Spinal cord (tissue), 9 donors: ENCODE measurements at regions not wholly inside any gene's neighbourhood (a gene's known extent, or its start where the extent isn't known, plus 50 kb on each side); places are given as distances from the start of the nearest gene placed in this dataset.

ENCODE experiments used
- DNase-seq, 6 donors: peaks; one replicate each; pipeline versions ENCODE4 v3.0.0 to v3.0.0-alpha.2; 2013 to 2015; ENCODE audit warnings: low spot score in 6 of 6, low read depth in 4 of 6
- H3K27ac ChIP-seq: one replicate; pipeline ENCODE4 v1.5.1; 2013; ENCODE audit warnings: low read depth, low read length, control low read depth
- H3K27me3 ChIP-seq: one replicate; pipeline ENCODE4 v1.6.1; 2013; ENCODE audit warnings: low read length; ENCODE audit not compliant: control insufficient read depth, insufficient read depth
- H3K36me3 ChIP-seq: one replicate; pipeline ENCODE4 v1.6.1; 2013; ENCODE audit warnings: low read length; ENCODE audit not compliant: control insufficient read depth, insufficient read depth
- H3K4me1 ChIP-seq: one replicate; pipeline ENCODE4 v1.6.1; 2013; ENCODE audit warnings: low read length; ENCODE audit not compliant: control insufficient read depth, insufficient read depth
- H3K4me3 ChIP-seq: one replicate; pipeline ENCODE4 v1.5.1; 2013; ENCODE audit warnings: low read depth, low read length, control low read depth
- H3K9me3 ChIP-seq: one replicate; pipeline ENCODE4 v1.6.1; 2013; ENCODE audit warnings: low read length; ENCODE audit not compliant: control insufficient read depth, insufficient read depth
- WGBS: methylation state at CpG from one replicate; pipeline ENCODE4 v1.1.5; 2013; ENCODE audit warnings: missing lambda C conversion rate; ENCODE audit not compliant: insufficient coverage; 5-methylcytosine and 5-hydroxymethylcytosine counted together
- donor health status: healthy.

DNA sequence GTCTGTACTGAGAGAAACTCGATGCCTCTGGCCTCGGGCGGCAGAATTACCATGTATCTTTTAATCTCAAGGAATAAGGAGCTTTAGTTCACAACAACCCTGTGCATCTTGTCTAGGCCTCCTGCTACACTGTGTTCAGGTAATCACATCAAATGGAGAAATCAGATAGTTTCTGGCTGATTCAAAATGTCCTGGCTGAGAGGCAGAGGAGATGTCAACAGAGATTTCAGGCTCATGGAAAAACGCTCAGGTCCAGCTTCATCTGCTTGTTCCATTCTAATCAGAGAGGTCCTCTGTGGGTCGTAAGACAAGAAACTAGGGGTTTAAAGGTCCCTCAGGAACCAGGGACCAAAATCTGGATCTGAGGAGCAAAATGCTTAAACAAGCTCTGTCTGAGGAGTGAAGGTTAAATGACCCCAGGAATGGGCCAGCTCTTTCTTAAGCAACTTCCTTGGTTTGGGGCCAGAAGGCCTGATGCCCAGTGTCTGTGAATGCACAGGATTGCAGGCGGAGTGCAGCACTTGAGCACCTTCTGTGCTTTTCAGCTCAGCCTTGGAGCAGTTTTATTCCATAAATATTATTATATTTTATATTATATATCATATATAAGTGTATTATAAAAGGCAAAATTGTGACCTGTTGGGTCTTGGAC lies 170.2 kb upstream of the PRICKLE1 start:
- WGBS = 75% methylated on average over 2 of the region's 6 CpGs
- no peaks in the 10 kb centered on the region for H3K4me1 ChIP-seq
- H3K4me3 ChIP-seq = no peak overlapping the region
- H3K9me3 ChIP-seq = no peaks in the 10 kb centered on the region
- no peaks in the 10 kb centered on the region for H3K27me3 ChIP-seq
- no peak overlapping the region for H3K27ac ChIP-seq
- no peaks in the 10 kb centered on the region for H3K36me3 ChIP-seq
- DNase-seq = peak in 2 of 6 donors; percentile 22 to 59

DNA sequence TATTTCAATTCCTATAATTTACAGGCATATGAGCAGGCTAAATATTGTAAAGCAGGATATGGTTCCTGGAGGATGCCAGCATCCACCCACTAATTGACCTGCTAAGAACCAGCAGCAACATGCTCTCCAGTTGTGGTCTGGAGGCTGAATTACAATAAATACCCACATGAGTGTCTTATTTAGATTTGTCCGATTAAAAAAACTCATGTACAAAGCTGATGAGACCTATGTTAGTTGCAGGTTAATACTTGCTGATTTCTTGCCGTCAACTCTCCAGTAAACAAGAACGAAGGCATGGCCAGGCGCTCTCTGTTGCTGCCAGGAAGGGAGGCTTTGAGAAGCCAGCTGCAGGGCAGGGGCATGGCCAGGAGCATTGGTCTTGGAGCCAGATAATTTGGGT lies 169.3 kb upstream of the PRICKLE1 start:
- H3K27ac ChIP-seq = no peak overlapping the region

DNA sequence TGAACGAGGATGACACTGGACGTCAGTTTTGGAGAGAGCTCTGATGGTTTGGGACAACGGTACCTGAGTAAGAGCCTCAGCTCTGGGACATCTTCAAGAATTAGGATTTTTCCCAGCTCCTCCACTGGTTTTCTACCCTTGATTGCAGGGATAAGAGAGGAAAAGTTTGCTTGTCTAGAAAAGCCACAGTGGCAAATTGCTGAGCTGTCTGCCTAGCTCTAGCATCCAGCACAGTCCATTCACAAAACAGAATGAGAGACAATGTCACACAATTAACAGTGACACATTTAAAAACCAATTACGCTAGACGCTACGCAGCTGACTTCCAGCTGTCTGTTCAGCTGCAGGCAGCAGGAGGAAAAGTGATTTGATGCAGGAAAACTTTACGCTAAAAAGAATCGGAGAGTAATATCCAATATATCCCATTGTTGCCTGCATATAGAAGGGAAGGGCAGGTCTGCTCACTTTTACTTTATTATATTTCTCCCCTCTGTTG lies 168.1 kb upstream of the PRICKLE1 start:
- H3K27ac ChIP-seq = no peak overlapping the region
- no peak overlapping the region for H3K4me3 ChIP-seq
- DNase-seq = peak in 3 of 6 donors; percentile 17 to 78 (median 53)
- H3K36me3 ChIP-seq = no peaks in the 10 kb centered on the region
- no peaks in the 10 kb centered on the region for H3K27me3 ChIP-seq
- H3K4me1 ChIP-seq = no peaks in the 10 kb centered on the region
- no peaks in the 10 kb centered on the region for H3K9me3 ChIP-seq
- WGBS = 20% methylated on average over 1 of the region's 8 CpGs

More for the DNA sequence above, 169.3 kb upstream of the PRICKLE1 start:
- Histone ChIP-seq H3K4me3 (no peak overlapping the region), H3K9me3 (no peaks in the 10 kb centered on the region), H3K36me3 (no peaks in the 10 kb centered on the region), H3K4me1 (no peaks in the 10 kb centered on the region), H3K27me3 (no peaks in the 10 kb centered on the region)
- WGBS = 92% methylated on average over 3 of the region's 4 CpGs
- no peak for DNase-seq

DNA sequence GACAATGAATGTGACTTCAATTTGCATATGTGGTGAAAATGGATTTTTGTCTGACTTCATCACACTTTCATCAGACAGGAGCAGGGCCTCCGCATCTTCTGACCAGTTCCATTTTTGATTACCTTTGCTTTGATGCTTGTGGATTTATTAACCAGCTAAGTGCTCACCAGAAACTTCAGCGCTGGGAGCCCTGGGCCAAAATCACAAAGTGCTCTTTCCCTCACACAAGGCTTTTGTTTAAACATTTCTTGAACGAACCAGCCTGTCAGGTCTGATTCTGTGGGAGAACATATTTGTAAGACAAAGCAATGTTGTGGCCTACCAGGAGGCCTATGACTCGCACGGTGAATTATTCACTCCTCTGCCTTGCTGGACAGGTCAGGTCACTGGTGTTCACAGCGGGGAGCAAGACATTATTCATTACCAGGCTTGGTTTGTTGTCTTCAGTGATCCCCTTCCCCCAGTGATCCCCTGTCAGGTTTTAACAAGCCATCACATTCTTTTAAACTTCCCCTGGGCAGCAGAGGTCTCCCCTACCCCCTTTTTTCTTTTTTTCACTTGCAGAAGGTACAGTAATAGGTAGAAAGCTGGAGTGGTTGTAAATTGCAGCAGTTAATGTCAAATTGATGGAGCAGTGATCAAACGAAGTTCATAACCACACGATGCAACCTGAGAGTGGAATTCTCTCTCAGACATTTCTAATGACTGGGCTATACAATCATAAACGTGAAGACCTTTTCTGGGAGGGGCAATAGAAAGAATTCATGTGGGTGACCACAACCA lies 167.5 kb upstream of the PRICKLE1 start:
- Histone ChIP-seq H3K4me3 (no peak overlapping the region), H3K9me3 (no peaks in the 10 kb centered on the region)
- WGBS = 27% methylated on average over 6 of the region's 9 CpGs

DNA sequence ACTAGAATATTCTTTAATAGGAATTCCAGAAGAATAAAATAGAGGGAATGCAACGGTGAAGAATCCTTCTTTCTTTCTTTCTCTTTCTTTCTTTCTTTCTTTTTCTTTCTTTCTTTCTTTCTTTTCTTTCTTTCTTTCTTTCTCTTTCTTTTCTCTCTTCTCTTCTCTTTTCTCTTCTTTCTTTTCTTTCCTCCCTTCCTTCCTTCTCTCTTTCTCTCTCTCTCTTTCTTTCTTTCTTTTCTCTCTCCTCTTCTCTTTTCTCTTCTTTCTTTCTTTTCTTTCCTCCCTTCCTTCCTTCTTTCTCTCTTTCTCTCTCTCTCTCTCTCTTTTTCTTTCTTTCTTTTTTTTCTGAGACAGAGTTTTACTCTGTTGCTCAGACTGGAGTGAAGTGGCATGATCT lies 160.8 kb upstream of the PRICKLE1 start:
- H3K27ac ChIP-seq = no peak overlapping the region
- H3K27me3 ChIP-seq = no peaks in the 10 kb centered on the region
- no peak for DNase-seq
- H3K9me3 ChIP-seq = no peaks in the 10 kb centered on the region
- WGBS = no CpG with 5 or more reads among the region's 1 CpG
- no peaks in the 10 kb centered on the region for H3K36me3 ChIP-seq
- H3K4me3 ChIP-seq = no peak overlapping the region
- H3K4me1 ChIP-seq = no peaks in the 10 kb centered on the region

More for the DNA sequence above, 167.5 kb upstream of the PRICKLE1 start:
- DNase-seq = no peak
- Histone ChIP-seq H3K27me3 (no peaks in the 10 kb centered on the region), H3K4me1 (no peaks in the 10 kb centered on the region), H3K27ac (no peak overlapping the region), H3K36me3 (no peaks in the 10 kb centered on the region)

DNA sequence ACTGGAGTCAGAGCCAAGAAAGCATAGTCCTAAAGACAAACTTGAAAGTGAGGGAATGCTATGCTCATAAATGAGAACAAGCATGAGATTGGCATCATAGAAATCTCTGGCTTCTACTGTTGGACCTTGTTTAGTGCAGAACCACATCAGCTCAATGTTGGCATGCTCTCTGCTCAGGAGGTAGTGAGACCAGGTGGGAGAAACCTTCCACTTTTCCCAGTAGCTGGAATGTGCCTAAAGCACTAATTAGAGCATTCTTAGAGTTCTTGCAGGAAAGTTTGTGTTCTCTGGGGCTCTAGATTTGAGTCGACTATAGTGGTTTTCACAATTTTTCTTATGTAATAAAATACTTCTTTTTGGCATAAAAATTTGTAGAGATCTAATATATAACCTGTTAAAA lies 159.7 kb upstream of the PRICKLE1 start:
- Histone ChIP-seq H3K4me1 (no peaks in the 10 kb centered on the region), H3K9me3 (no peaks in the 10 kb centered on the region), H3K27me3 (no peaks in the 10 kb centered on the region), H3K4me3 (no peak overlapping the region), H3K27ac (no peak overlapping the region), H3K36me3 (no peaks in the 10 kb centered on the region)
- no CpG with 5 or more reads among the region's 1 CpG for WGBS
- no peak for DNase-seq

DNA sequence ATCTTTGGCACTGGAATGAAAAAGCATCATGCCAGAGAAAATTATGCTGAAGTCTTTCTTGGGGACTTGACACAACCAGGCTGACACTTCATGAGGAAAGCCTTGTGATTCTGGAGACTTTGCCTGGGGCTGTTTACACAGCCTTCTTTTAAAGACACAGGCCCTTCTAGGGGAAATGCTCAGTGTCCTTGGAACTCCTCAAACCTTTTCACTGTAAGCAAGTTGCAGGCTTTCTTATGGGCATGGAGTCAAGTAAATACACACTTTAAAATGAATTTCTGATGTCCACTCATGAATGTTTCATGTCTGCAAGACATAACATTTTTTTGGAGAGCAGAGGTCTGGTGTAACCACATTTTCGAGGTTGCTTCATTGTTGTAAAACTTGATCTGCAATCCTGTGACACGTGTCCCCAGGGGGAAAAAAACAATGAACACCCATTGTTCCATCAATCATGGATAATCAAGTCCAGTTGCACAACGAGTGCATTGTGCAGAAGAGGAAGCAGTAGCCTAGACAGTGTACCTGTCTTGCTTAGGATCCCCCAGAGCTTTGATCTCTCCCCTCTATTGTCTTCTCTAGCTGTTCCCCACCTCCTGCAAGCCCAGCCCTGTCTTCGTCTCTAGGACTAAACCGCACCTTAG lies 155.1 kb upstream of the PRICKLE1 start:
- Histone ChIP-seq H3K27me3 (no peaks in the 10 kb centered on the region), H3K4me1 (no peaks in the 10 kb centered on the region), H3K9me3 (no peaks in the 10 kb centered on the region), H3K4me3 (no peak overlapping the region), H3K27ac (no peak overlapping the region), H3K36me3 (no peaks in the 10 kb centered on the region)
- no peak for DNase-seq
- 89% methylated on average over 3 of the region's 5 CpGs for WGBS

DNA sequence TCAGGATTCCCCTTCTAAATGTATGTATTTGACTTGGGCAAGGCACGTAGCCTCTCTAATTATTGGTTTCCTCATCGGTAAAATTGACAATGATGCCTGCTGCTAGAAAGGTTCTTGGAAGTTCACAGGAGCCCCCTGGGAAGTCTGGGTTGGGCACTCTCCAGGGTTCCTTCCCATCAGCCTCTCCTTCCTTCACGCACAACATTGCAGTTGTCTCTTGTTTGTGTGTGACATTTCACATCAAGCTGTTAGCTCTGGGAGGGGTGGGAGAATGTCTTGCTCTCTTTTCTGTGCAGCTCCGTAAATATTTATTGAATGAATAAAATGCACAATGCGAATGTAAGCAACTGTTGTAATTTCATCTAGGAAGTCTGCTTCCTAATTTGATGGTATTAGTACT lies 153.2 kb upstream of the PRICKLE1 start:
- H3K4me3 ChIP-seq = no peak overlapping the region
- no peaks in the 10 kb centered on the region for H3K9me3 ChIP-seq
- H3K4me1 ChIP-seq = no peaks in the 10 kb centered on the region
- no peaks in the 10 kb centered on the region for H3K36me3 ChIP-seq
- 42% methylated on average over 2 of the region's 5 CpGs for WGBS
- DNase-seq = no peak
- no peak overlapping the region for H3K27ac ChIP-seq
- H3K27me3 ChIP-seq = no peaks in the 10 kb centered on the region

DNA sequence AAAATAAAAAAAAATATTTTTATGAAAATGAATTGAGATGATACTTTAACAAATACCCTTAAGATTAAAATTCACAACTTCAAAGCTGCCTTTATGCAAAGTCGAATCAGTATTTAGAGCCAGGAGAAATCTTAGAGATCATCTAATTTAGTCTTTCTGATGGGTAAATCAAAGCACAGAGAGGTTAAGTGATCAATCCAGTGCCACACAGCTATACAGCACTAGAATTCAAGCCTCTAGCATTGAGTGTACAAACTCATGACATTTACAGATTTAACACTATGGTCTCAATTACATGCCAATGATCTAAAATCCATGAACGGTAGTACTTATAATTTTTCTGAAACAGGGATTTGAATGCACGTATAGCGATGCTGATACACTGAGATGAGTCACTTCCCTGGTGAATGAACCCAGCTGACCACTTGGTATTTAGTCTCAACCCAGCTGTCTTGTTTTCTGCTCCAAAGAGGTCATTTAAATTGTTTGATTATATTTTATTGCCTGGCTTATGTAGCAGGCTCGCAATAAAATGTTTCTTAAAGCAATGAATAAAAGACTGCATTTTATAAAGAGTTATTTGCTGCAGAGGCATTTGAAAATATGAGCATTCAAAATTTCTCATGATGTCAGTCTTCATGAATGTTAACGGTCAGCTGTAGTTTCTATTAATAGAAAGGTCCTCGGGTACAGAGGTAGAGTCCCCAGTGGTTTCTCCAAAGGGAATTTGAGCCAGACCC lies 152.4 kb upstream of the PRICKLE1 start:
- Histone ChIP-seq H3K27me3 (no peaks in the 10 kb centered on the region), H3K27ac (no peak overlapping the region), H3K4me1 (no peaks in the 10 kb centered on the region), H3K4me3 (no peak overlapping the region), H3K36me3 (no peaks in the 10 kb centered on the region), H3K9me3 (no peaks in the 10 kb centered on the region)
- WGBS = 69% methylated on average over 4 of the region's 7 CpGs
- DNase-seq = no peak
